CD14-positive monocyte (primary cell): ENCODE measurements at regions not wholly inside any gene's neighbourhood (a gene's known extent, or its start where the extent isn't known, plus 50 kb on each side); places are given as distances from the start of the nearest gene placed in this dataset.

Experiments
- DNase-seq, 3 donors: peaks; one replicate each; pipeline ENCODE4 v3.0.0-alpha.2; 2011 to 2022
- H2AFZ ChIP-seq: 2 replicates; pipeline ENCODE4 v1.6.0; 2012; ENCODE audit warnings: mild to moderate bottlenecking, low read depth, low read length, inconsistent platforms; ENCODE audit not compliant: insufficient read depth, poor library complexity, severe bottlenecking
- H3K27ac ChIP-seq, 2 donors: 1 replicate in 1 of 2; 2 replicates in 1 of 2; pipeline ENCODE4 v1.5.1; 2012 to 2013; ENCODE audit warnings: low read length in 2 of 2, control low read depth in 1 of 2, inconsistent platforms in 1 of 2, low read depth in 1 of 2, mild to moderate bottlenecking in 1 of 2
- H3K27me3 ChIP-seq, 2 donors: one replicate each; pipeline versions ENCODE4 v1.6.0 to v1.6.1; 2011 to 2013; ENCODE audit warnings: low read length in 2 of 2; ENCODE audit not compliant: control insufficient read depth in 2 of 2, insufficient read depth in 2 of 2
- H3K36me3 ChIP-seq, 2 donors: replicated peaks in 1 of 2; 1 replicate in 1 of 2; 2 replicates in 1 of 2; pipeline versions ENCODE4 v1.5.1 to v1.6.1; 2012 to 2013; ENCODE audit warnings: low read length in 2 of 2, control low read depth in 1 of 2, inconsistent platforms in 1 of 2, mild to moderate bottlenecking in 1 of 2; ENCODE audit not compliant: insufficient read depth in 2 of 2, control insufficient read depth in 1 of 2
- H3K4me1 ChIP-seq, 2 donors: 1 replicate in 1 of 2; 2 replicates in 1 of 2; pipeline versions ENCODE4 v1.5.1 to v1.6.1; 2012 to 2013; ENCODE audit warnings: low read length in 2 of 2, control low read depth in 1 of 2, inconsistent platforms in 1 of 2, mild to moderate bottlenecking in 1 of 2, moderate library complexity in 1 of 2; ENCODE audit not compliant: insufficient read depth in 2 of 2, control insufficient read depth in 1 of 2
- H3K4me2 ChIP-seq: replicated peaks from 2 replicates; pipeline ENCODE3; 2012; ENCODE audit warnings: low read length, moderate library complexity, mild to moderate bottlenecking; ENCODE audit not compliant: poor library complexity, severe bottlenecking; ENCODE audit errors: extremely low read depth
- H3K4me3 ChIP-seq, 3 experiments: fragments of 200-600 bp in 1 of 3; sonication (generic) in 1 of 3; replicated peaks in 1 of 3; 1 replicate in 2 of 3; 2 replicates in 1 of 3; pipeline ENCODE4 v1.5.1; 2011 to 2013; ENCODE audit warnings: low read length in 3 of 3, mild to moderate bottlenecking in 3 of 3, control low read depth in 2 of 3, low read depth in 2 of 3, inconsistent platforms in 1 of 3, moderate library complexity in 1 of 3
- H3K79me2 ChIP-seq: 2 replicates; pipeline ENCODE4 v1.6.0; 2012; ENCODE audit warnings: mild to moderate bottlenecking, control low read depth, inconsistent platforms, low read length, moderate library complexity; ENCODE audit not compliant: insufficient read depth
- H3K9ac ChIP-seq: 2 replicates; pipeline ENCODE4 v1.6.0; 2017; ENCODE audit warnings: low read length, mild to moderate bottlenecking; ENCODE audit not compliant: insufficient read depth, poor library complexity, severe bottlenecking
- H3K9me3 ChIP-seq, 2 donors: replicated peaks in 1 of 2; 1 replicate in 1 of 2; 2 replicates in 1 of 2; pipeline versions ENCODE4 v1.5.1 to v1.6.1; 2012 to 2013; ENCODE audit warnings: low read length in 2 of 2, control low read depth in 1 of 2; ENCODE audit not compliant: control insufficient read depth in 1 of 2, insufficient read depth in 1 of 2
- H4K20me1 ChIP-seq: 2 replicates; pipeline ENCODE4 v1.6.0; 2012; ENCODE audit warnings: mild to moderate bottlenecking, low read length, control low read depth, moderate library complexity; ENCODE audit not compliant: insufficient read depth
- H3K27ac Mint-ChIP-seq, 7 donors: one replicate each; pipeline ENCODE4 v1.8.0; 2020; ENCODE audit warnings: mild to moderate bottlenecking in 7 of 7, mixed read lengths in 7 of 7, moderate library complexity in 6 of 7, inconsistent platforms in 2 of 7
- H3K27me3 Mint-ChIP-seq, 3 donors: one replicate each; pipeline ENCODE4 v1.8.0; 2021 to 2022; ENCODE audit warnings: low read depth in 3 of 3, mild to moderate bottlenecking in 3 of 3, mixed read lengths in 3 of 3, moderate library complexity in 3 of 3, inconsistent platforms in 1 of 3
- H3K36me3 Mint-ChIP-seq, 2 donors: one replicate each; pipeline ENCODE4 v1.8.0; 2020; ENCODE audit warnings: mixed read lengths in 2 of 2, inconsistent platforms in 1 of 2, mild to moderate bottlenecking in 1 of 2
- H3K4me1 Mint-ChIP-seq: one replicate; pipeline ENCODE4 v1.8.0; 2020; ENCODE audit warnings: mild to moderate bottlenecking, mixed read lengths
- H3K4me3 Mint-ChIP-seq, 2 donors: one replicate each; pipeline ENCODE4 v1.8.0; 2020; ENCODE audit warnings: mild to moderate bottlenecking in 2 of 2, mixed read lengths in 2 of 2, moderate library complexity in 1 of 2
- H3K9me3 Mint-ChIP-seq, 7 donors: one replicate each; pipeline ENCODE4 v1.8.0; 2020 to 2022; ENCODE audit warnings: mixed read lengths in 7 of 7, mild to moderate bottlenecking in 6 of 7, moderate library complexity in 6 of 7, inconsistent platforms in 2 of 7
- CTCF ChIP-seq: fragments of 200-600 bp; IDR thresholded peaks from one replicate; pipeline ENCODE4 v1.8.0; 2022; ENCODE audit warnings: antibody characterized with exemption, mild to moderate bottlenecking
- WGBS: methylation state at CpG from one replicate; pipeline ENCODE4 v1.1.5; 2013; ENCODE audit warnings: missing lambda C conversion rate; ENCODE audit not compliant: insufficient coverage; 5-methylcytosine and 5-hydroxymethylcytosine counted together
- intact Hi-C, 2 donors: fragments of 100-400 bp; cut with micrococcal nuclease; formaldehyde crosslinking; loops; one replicate each; pipeline versions ENCODE4 v1.15.0 to v1.15.1; 2023

GRCh38 chr9:22332202-22332601 lies 114.4 kb upstream of the DMRTA1 start:
- H3K79me2 ChIP-seq = no peaks in the 10 kb centered on the region
- no peak overlapping the region for H3K27ac Mint-ChIP-seq
- intact Hi-C loops = no loop called here
- H3K9ac ChIP-seq = no peak overlapping the region
- no peak overlapping the region for H3K27ac ChIP-seq
- no peaks in the 10 kb centered on the region for H3K4me1 Mint-ChIP-seq
- H3K4me3 Mint-ChIP-seq = no peak overlapping the region
- no peak overlapping the region for H3K4me2 ChIP-seq
- no peaks in the 10 kb centered on the region for H3K36me3 ChIP-seq
- no peaks in the 10 kb centered on the region for H3K27me3 Mint-ChIP-seq
- no peak overlapping the region for H2AFZ ChIP-seq
- TF ChIP-seq CTCF = no peak
- no peaks in the 10 kb centered on the region for H3K4me1 ChIP-seq
- no peaks in the 10 kb centered on the region for H3K27me3 ChIP-seq
- no peaks in the 10 kb centered on the region for H4K20me1 ChIP-seq
- WGBS = no CpG with 5 or more reads among the region's 1 CpG
- H3K4me3 ChIP-seq = no peak overlapping the region
- H3K9me3 ChIP-seq = no peaks in the 10 kb centered on the region
- DNase-seq = no peak
- H3K36me3 Mint-ChIP-seq = no peaks in the 10 kb centered on the region
- peaks cover 0 to 4% (median 0%) of the 10 kb centered on the region in 7 donors for H3K9me3 Mint-ChIP-seq

- H4K20me1 ChIP-seq = no peaks in the 10 kb centered on the region
- H3K27ac Mint-ChIP-seq = no peak overlapping the region
- no peaks in the 10 kb centered on the region for H3K36me3 ChIP-seq
- no peak overlapping the region for H3K9ac ChIP-seq
- no peak overlapping the region for H3K27ac ChIP-seq
- no peak for DNase-seq
- H3K4me1 Mint-ChIP-seq = no peaks in the 10 kb centered on the region
- no peaks in the 10 kb centered on the region for H3K27me3 Mint-ChIP-seq
- TF ChIP-seq CTCF = no peak
- no CpG with 5 or more reads among the region's 1 CpG for WGBS
- H3K36me3 Mint-ChIP-seq = no peaks in the 10 kb centered on the region
- no peak overlapping the region for H2AFZ ChIP-seq
- H3K9me3 Mint-ChIP-seq = peaks cover 0 to 3% (median 0%) of the 10 kb centered on the region in 7 donors
- H3K4me3 Mint-ChIP-seq = no peak overlapping the region
- intact Hi-C loops = no loop called here
- H3K9me3 ChIP-seq = no peaks in the 10 kb centered on the region
- no peaks in the 10 kb centered on the region for H3K27me3 ChIP-seq
- H3K4me2 ChIP-seq = no peak overlapping the region
- no peaks in the 10 kb centered on the region for H3K79me2 ChIP-seq
- H3K4me3 ChIP-seq = no peak overlapping the region
- H3K4me1 ChIP-seq = no peaks in the 10 kb centered on the region
Measured at GRCh38 chr9:22337261-22337660, 109.4 kb upstream of the DMRTA1 start.
